Stimulated activated CD8-positive, alpha-beta memory T cell treated with anti-CD3 and anti-CD28 coated beads, Interleukin-4, amount 100 ng/mL, for 48 hours (primary cell): ENCODE measurements at regions not wholly inside any gene's neighbourhood (a gene's known extent, or its start where the extent isn't known, plus 50 kb on each side); places are given as distances from the start of the nearest gene placed in this dataset.
"Not testable (repeated sequence)": the region's sequence is repeated elsewhere in the genome, so short reads cannot be mapped to it uniquely, and the experiment has no call there.

Experiments used
- DNase-seq: peaks from one replicate; pipeline ENCODE4 v3.0.0-alpha.2; 2020

GRCh38 chr20:48528346-48528745 is 299.5 kb downstream of the PREX1 start:
- no peak for DNase-seq

- no peak for DNase-seq
These were observed 300.0 kb downstream of the PREX1 start for GRCh38 chr20:48527771-48528170.

GRCh38 chr20:48526936-48527335 is 300.9 kb downstream of the PREX1 start:
- DNase-seq, result no peak

- DNase-seq, result no peak
These were observed 302.4 kb downstream of the PREX1 start for GRCh38 chr20:48525400-48525799.

- no peak for DNase-seq
These were observed 303.2 kb downstream of the PREX1 start for GRCh38 chr20:48524582-48524981.

GRCh38 chr20:48523191-48523995 is 304.4 kb downstream of the PREX1 start:
- no peak for DNase-seq

DNA sequence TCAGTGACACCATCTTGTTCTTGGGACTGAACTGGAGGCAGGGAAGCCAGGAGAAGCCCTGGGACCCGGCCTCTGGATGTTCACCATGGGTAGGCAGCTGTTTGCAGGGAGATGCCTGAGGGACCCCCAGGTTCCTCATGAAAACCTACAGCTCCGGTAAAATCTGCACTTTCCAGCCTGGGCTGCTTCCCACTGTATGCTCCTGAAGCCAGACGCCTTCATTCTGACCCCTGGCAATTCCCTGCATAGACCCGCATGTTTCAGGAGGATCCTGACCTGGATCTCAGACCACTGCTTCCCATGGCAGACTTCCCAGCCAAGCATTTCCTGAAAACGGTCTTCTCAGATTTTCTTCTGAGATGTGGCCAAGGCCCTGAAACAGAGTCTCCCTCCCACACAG is 306.7 kb downstream of the PREX1 start:
- no peak for DNase-seq

DNA sequence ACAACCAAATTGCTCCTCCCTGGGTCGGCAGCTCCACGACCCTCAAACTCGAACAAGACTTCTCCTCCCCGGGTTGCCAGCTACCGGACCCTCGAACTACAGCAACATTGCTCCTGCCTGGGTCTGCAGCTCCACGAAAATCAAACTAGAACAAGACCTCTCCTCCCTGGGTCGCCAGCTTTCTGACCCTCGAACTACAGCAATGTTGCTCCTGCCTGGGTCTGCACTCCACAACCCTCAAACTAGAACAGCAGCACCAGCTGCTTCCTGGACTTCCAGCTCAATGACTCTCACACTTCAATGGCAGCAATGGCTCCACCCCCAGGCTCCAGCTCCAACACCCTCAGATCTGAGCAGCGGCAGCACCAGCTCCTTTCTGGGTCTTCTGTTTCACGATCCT is 311.6 kb downstream of the PREX1 start:
- DNase-seq, result not testable (repeated sequence)

DNA sequence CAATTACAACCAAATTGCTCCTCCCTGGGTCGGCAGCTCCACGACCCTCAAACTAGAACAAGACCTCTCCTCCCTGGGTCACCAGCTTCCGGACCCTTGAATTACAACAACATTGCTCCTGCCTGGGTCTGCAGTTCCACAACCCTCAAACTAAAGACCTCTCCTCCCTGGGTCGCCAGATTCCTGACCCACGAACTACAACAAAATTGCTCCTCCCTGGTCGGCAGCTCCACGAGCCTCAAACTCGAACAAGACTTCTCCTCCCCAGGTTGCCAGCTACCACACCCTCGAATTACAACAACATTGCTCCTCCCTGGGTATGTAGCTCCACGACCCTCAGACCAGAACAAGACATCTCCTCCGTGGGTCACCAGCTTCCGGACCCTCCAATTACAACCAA is 313.2 kb downstream of the PREX1 start:
- not testable (repeated sequence) for DNase-seq

- not testable (repeated sequence) for DNase-seq
These were observed 315.3 kb downstream of the PREX1 start for GRCh38 chr20:48512539-48512938.

DNA sequence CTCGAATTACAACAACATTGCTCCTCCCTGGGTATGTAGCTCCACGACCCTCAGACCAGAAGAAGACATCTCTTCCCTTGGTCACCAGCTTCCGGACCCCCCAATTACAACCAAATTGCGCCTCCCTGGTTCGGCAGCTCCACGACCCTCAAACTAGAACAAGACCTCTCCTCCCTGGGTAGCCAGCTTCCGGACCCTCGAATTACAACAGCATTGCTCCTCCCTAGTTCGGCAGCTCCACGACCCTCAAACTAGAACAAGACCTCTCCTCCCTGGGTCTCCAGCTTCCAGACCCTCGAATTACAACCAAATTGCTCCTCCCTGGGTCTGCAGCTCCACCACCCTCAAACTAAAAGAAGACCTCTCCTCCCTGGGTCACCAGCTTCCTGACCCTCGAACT is 322.7 kb downstream of the PREX1 start:
- DNase-seq, result not testable (repeated sequence)

- DNase-seq, result no peak
These were observed 324.5 kb downstream of the PREX1 start for GRCh38 chr20:48503166-48503815.

DNA sequence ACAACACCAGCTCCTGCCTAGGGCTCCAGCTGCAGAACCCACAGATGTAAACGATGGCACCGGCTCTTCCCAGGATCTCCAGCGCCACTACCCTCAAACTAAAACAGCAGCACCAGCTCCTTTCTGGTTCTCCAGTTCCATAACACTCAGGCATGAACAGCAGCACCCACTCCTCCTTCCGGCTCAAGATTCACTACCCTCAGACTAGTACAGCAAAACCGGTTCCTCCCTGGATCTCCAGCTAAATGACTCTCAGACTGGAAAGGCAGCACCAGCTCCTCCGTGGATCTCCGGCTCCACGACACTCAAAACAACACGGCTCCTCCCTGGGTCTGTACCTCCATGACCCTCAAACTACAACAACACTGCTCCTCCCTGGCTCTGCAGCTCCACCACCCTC is 325.0 kb downstream of the PREX1 start:
- DNase-seq, result no peak

DNA sequence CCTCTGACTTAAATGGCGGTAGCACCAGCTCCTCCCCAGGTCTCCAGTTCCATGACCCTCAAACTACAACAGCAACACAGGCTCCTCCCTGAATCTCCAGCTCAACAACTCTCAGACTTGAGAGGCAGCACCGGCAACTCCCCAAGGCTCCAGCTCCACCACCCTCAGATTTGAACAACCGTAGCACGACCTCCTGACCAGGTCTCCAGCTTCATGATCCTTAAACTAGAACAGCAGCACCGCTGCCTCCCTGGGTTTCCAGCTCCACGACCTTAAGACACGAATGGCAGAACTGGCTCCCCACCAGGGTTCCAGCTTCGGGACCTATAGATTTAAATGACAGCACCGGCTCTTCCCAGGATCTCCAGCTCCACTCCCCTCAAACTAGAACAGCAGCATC is 325.8 kb downstream of the PREX1 start:
- DNase-seq, result no peak

- DNase-seq, result not testable (repeated sequence)
These were observed 326.9 kb downstream of the PREX1 start for GRCh38 chr20:48500900-48501299.

DNA sequence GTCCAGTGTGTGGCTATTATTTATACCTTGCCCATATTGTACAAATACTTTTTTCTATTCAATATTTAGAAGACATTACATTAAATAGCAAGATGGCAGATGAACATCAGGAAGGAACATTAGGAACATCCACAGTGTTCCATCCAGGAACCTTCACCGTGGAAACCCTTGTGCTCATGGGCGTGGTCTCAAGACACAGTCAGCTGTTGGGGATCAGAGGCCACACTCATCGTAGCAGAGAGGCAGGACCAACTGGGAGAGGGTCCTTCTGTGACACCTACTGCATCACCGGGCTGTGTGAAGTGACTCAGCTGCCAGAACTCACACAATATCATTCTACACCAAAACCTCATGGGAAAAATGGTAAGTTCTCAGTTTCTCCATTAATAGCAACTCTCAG is 328.9 kb downstream of the PREX1 start:
- DNase-seq, result not testable (repeated sequence)

GRCh38 chr20:48498125-48498524 is 329.7 kb downstream of the PREX1 start:
- not testable (repeated sequence) for DNase-seq

DNA sequence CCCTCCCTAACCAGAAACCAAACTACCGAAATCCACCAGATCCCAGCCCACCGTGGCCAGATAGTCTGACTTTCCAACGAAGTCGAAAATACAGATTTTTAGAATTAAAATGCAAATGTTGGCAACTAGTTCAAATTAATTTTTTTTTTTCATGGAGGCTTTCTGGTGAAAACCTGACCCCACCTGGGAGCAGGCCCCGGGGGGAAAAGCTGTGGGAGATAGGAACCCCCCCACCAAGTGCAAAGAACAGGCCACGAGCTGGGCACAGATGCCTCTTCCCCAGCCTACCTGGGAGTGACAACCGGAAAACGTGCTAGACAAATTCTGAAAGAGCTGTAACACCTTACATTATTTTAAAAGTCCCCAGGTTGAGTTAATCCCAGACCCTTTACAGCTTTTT is 333.8 kb downstream of the PREX1 start:
- no peak for DNase-seq

GRCh38 chr20:48493331-48493730 is 334.5 kb downstream of the PREX1 start:
- not testable (repeated sequence) for DNase-seq

- no peak for DNase-seq
These were observed 335.1 kb downstream of the PREX1 start for GRCh38 chr20:48492715-48493070.

GRCh38 chr20:48492015-48492714 is 335.6 kb downstream of the PREX1 start:
- DNase-seq, result no peak

GRCh38 chr20:48490961-48491831 is 336.6 kb downstream of the PREX1 start:
- DNase-seq, result no peak

GRCh38 chr20:48490341-48490740 is 337.5 kb downstream of the PREX1 start:
- DNase-seq, result not testable (repeated sequence)
